Caki2 (cell line): ENCODE measurements at regions not wholly inside any gene's neighbourhood (a gene's known extent, or its start where the extent isn't known, plus 50 kb on each side); places are given as distances from the start of the nearest gene placed in this dataset.

Source experiments
- DNase-seq: peaks from one replicate; pipeline ENCODE4 v3.0.0-alpha.2; 2015; ENCODE audit warnings: low read depth
- in situ Hi-C: cut with HindIII; loops from 2 replicates; pipeline ENCODE4 v1.10.0; 2016; ENCODE audit warnings: low sequenced_read_pairs, low pct_unique_long_range_greater_than_20kb, mixed read lengths

DNA sequence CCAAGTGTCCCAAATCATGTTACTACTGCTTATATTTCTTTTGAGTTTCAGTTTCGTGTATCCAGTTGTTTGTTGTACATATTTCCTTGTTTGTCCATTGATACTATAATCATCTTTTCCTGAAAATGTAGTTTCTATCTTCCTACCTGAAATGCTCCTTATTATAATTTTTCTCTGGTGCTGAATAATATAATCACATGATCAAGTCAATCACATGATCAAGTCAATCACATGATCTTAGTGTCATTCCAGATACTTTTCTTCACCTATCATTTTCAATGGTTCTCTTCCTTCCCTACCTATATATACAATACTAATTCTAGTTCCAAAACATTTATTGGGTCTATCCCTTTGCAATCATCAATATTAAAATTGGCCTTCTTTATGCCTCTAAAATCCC, 2058.8 kb downstream of the PCDH7 start:
- in situ Hi-C loops = no loop called here
- no peak for DNase-seq

DNA sequence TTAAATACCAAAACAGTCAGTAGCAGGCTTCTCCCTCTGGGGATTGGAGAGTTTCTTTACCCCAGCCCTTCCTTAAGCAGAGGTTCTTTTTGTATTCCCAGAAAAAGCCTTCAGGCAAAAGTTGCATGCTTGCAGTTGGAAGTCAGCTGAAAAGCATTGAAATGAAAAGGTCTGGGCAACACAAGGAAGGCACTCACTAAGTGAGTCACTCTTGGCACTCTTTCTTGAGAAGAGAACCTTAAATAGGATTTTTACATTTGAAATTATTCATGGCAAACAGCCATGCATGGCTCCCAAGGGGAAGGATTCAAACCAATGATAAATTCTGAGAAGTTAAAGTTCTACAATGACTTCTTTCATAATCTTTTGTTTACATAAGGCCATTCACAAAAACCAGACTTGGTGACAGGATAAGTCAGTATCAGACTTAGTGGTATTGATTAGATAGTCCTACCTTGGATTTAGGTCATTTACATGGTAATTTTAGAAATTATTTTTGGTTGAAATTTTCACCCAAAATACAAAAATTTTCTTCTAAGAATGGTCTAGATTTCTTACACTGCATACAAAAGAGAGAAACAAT, 2068.9 kb downstream of the PCDH7 start:
- DNase-seq = peak; percentile 30
- in situ Hi-C loops = no loop called here

DNA sequence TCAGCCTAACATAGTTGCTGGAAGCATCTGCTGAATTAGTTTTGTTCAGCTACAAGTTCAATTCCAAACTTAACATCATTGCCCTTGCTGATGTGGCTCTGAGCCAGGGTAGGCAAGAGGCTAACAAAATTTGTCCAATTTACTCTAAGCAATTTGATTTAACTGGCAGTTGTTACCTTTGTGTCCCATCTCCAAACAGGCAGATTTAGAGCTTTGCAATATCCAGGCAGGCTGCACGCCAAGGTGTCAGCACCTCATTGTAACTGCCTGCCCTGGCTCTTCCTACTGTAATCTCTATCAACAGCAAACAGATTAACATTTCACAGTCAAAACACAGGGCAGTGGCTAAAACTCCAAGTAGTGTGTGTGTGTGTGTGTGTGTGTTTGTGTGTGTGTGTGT, 2070.6 kb downstream of the PCDH7 start:
- in situ Hi-C loops = no loop called here

DNA sequence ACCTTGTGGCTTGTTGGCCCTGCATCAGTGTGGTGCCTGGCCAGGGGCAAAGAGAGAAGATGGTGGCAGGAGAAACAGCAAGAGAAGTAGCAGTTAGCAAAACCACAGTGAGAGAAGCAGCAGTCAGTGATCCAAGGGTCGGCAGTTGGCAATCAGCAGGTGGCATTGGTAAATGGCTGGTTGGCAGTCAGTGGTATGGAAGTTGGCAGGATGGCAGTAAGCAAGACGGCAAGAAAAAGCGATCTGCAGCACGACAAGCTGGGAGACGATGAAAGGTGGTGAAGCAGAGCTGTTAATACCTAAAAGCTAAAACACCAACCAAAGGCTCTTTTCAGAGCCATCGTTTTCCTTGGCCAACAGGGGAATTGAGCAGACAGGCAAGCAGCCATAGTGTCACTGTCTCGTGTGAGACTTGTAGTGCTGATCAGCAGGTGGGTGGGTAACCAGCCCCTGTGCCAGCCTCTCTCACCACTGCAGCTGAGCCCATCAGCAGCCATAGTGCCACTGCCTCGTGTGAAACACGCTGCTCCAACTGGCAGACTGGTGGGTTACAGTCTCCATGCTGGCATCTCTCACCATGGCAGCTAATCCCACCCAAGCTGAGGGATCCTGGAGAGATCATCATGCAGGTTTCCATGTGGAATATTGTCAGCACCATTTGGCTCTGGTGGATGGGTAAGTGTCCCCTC, 2078.4 kb downstream of the PCDH7 start:
- no peak for DNase-seq
- in situ Hi-C loops = no loop called here

More for the DNA sequence above, 2070.6 kb downstream of the PCDH7 start:
- DNase-seq = no peak

DNA sequence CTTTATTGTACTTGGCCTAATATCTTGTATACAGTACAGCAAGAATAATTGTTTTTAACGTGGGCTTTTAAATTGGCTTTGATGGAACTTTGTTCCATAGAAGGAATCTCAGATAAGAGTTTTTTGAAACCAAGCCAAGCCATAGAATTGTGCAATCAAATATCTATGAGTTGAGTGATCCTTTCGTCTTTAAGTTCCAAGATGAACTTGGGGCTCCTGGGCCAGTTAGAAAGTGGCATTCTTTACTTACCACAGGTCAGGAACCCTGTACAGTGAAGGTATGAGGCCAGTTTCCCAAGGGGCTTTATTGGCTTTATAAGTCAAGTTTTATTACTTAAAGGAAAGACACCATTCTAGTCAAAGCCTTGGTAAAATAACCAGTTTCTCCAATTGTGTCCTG, 2104.2 kb downstream of the PCDH7 start:
- no peak for DNase-seq
- in situ Hi-C loops = no loop called here

DNA sequence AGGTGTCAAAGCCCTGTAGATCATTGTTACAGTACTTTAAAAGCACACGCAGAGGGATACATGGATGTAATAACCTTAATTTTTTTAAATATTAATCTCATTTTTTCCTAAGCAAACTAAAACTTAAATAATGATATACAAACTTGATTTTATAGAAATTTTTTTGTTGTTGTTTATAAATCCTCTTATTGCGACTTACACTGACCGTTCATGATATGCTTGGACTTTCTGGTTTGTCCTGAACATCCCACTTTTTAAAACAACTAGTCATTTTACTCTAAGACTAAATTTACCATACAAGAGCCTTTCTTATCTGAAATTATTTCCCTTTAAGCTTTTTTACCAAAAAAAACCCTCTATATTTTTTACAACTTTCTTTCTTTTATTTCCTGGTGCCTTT, 2106.0 kb downstream of the PCDH7 start:
- peak; percentile 11 for DNase-seq
- in situ Hi-C loops = no loop called here

DNA sequence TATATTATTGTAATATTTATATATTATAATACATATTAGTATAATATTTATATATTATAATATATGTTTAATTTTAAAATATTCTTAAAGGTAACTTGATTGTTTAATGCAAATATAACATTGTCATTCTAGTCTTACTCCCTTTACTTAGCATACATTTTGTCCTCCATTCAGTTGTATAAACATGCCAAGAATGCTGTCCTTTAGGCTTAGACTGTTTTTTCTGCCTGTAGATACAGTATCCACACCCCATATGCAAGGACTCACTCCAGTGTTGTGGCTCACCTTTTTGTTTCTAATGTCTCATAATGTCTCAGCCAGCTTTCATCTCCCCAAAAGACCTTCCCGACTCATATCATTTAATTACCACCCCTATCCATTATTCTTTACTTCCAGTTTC, 2110.0 kb downstream of the PCDH7 start:
- DNase-seq = no peak
- in situ Hi-C loops = no loop called here

DNA sequence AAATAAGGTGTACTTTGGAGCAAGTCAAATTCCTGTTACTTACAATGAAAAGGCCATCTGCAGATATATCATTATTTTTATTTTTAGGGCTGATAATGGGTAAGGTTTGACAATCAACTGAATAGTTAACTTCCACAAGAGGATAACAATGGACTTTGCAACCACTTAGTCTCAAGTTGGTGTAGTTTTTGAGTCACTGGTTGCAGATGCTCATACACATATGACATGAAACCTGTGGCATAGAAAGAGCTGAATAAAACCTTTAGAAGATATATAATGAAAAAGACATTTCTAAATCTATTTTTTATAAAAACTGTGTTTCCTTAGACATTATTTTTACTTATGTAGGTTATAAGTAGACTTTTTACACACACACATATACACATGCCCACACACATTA, 2110.9 kb downstream of the PCDH7 start:
- no peak for DNase-seq
- in situ Hi-C loops = no loop called here

DNA sequence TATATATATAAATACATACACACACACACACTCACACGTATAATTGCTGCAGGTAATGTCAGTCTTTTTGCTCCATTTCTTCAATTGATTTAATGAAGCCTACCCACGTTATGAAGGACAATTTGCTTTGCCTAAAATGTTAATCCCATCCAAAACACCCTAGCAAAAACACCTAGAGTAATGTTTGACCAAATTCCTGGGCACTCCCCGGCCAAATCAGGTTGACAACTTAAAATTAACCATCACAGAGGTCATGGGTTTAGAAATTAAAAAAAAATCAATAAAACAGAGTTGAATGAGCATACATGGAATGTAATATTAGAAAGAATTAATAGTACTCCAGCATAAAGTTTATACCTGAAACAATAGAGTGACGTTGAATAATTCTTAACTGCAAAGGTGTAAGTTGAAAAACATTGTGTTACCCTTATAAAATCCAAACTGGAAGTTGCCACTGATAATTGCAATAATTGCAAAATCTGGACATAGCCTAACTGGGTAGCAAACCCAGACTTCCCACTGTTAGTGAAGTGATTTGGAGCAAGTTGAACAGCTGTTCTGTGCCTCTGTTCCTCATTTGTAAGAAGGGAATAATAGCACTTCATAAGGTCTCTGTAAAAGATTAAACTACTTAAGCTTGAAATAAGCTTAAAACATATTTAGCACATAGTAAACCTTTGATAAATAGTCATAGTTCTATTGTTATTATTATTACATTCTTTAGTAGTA, 2120.5 kb downstream of the PCDH7 start:
- in situ Hi-C loops = no loop called here
- no peak for DNase-seq

DNA sequence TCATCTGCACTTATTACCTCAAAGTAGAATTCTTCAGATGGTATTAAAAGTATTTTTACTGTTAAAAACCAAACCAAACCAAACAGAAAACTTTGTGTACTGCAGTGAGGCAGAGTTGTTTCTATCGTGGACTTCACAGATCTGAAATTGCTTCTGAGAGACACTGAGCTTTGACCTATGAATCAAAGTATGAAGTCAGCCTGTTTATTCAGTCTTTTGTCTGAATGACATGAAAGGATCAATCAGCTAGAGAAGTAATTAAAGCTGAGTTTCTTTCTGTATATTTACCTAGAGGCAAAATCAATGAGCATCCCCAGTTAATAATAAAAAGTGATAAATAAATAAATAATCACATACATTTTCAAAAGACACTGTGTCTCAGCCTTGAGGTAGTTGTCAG, 2121.0 kb downstream of the PCDH7 start:
- no peak for DNase-seq
- in situ Hi-C loops = no loop called here

DNA sequence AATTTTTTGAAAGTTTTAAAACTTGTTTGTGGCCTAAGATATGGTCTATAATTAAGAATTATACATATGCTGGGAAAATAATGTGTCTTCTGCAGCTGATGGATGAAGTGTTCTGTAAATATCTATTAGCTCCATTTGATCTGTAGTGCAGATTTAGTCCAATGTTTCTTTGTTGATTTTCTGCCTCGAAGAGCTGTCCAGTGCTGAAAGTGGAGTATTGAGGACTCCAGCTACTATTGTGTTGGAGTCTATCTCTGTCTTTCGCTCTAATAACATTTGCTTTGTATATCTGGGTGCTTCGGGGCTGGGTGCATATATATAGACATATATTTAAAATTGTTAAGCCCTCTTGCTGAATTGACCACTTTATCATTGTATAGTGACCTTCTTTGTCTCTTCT, 2127.3 kb downstream of the PCDH7 start:
- no peak for DNase-seq
- in situ Hi-C loops = no loop called here

DNA sequence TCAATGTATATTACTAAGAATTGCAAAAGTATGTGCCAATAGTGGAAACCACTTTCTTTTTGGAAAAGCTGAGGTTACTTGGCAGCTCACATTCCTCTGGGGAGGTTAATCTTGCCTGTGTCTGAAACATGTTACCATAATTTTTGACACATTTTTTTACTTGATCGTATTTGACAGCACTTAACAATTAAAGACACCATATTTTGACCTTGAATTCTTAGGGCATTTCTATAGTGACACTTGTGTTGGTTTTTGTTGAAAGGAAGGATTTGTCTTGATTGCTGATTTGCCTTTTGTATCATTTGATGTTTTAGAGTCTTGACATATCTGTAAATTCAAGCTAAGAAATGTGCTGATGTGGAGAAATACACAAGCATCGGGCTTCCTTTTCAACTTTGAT, 2135.5 kb downstream of the PCDH7 start:
- in situ Hi-C loops = no loop called here
- no peak for DNase-seq

DNA sequence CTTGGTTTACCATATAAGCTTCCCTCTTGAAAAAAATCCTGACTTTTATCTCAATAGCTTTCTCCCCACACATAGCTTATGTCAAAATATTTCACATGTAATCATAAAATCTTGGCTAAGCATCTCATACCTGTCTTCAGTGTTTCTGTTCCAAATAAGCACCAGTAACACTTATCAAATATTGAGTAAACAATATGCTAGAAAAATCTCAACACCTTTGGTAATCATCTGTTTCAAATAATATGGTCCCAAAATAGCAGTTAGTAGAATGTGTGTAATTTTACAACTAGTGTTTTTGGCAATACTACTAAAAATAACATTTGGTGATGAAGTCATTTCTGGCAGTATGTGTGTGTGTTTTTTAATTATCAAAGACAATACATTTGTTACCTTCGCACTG, 2138.2 kb downstream of the PCDH7 start:
- in situ Hi-C loops = no loop called here
- no peak for DNase-seq

DNA sequence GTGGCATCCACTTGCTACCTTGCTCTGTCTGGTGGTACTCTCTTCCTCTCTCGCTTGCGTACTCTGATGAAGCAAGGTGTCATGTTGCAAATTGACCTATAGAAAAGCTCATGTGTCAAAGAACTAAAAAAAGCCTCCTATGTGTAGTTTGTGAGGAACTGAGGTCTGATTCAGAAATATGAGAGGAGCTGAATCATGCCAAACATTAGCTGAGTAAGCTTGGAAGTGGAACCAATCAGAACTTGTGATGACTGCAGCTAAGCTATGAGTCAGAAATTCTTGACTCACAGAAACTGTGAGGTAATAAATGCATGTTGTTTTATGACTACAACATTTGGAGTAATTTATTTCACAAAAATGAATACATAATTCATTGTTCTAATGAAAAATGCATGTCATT, 2138.8 kb downstream of the PCDH7 start:
- peak; percentile 76 for DNase-seq
- in situ Hi-C loops = no loop called here

DNA sequence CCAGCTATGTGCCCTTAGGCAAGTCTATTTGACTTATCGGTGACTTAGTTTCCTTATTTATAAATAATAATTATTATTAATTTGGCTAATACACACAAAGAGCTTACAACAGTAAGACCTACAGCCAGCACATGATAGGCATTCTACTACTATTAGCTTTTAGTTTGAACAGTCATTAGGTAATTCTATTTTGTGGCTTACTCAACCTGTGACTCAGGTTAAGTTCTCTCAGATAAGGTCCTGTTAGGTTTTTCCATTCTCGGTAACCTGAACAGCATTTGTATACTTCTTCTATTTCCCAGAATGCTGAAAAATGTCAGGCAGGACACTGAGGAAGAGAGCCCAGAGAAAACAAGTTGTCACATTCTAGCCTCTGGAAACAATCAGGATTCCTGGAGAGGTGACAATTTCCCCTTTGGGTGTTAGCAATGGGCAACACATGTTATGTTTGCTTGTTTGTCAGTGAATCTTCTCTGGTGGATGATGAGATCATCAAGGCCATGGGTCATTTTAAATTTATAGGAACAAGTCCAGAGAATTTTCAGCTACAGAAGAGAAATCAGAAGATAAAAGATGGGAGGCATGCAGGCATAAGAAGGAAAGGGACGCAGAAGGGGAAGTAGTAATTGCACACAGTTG, 2144.7 kb downstream of the PCDH7 start:
- in situ Hi-C loops = no loop called here

DNA sequence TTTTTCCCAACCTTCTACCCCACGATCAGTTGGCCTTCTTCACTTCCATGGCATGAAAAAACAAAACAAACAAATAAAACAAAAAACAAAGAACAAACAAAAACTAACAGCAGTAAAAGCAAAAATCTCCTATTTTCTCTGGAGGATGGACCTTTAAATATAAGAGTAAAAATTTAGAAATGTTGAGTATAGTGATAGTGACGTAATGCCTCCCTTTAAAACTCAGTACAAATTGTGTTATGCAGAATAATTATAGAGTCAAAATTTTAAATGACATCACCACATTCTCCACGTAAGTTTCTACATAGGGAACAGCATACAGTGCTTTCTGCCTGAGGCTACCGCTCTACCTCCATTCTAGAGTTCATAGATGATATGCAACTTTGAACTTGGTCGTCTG, 2156.4 kb downstream of the PCDH7 start:
- DNase-seq = no peak
- in situ Hi-C loops = no loop called here

More for the DNA sequence above, 2144.7 kb downstream of the PCDH7 start:
- no peak for DNase-seq

DNA sequence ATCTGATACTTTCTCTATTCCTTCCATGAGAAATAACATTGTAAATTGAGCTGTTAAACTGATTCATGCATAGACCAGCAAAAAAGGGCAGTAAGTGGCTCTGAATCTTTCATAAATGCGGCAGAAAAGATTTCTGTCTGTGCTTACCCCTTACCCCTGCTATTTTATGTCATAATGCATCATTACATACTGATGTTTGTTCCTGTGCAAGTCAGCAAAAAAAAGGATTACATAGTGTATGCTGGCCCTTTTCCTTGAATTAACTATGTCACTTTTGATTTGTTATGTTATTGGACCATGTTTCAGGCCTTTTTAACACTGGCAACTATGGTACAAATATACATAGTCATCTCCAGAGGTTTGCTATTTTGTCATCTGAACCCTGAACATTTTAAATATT, 2159.7 kb downstream of the PCDH7 start:
- DNase-seq = no peak
- in situ Hi-C loops = no loop called here

DNA sequence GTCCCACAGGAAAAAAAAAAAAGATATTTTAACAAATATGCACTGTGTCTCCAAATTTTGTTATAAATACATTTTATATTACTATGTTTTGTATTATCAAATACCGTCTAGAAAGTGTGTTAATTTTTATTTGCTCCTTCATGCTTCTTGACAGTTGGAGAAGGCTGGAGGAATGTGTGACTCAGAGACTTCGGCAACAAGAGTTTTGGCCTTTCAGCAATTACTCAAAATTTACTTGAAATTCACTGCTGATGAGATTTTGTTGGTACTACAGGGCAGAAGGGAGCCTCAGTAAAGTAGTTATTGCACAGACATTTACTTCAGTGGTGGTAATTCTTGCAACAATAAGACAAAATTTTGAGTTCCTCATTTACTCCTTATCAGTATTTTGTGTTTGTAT, 2164.0 kb downstream of the PCDH7 start:
- DNase-seq = no peak
- in situ Hi-C loops = no loop called here

DNA sequence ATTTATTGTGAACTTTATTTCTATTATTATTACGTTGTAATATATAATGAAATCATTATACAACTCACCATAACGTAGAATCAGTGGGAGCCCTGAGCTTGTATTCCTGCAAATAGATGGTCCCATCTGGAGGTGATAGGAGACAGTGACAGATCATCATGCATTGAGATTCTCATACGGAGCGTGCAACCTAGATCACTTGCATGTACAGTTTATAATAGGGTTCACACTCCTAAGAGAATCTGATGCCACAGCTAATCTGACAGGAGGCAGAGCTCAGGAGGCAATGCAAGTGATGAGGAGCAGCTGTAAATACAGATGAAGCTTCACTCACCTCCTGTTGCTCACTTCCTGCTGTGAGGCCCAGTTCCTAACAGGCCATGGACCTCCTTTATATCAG, 2170.2 kb downstream of the PCDH7 start:
- no peak for DNase-seq
- in situ Hi-C loops = no loop called here
